ENCODE measurements at regions not wholly inside any gene's neighbourhood (a gene's known extent, or its start where the extent isn't known, plus 50 kb on each side); places are given as distances from the start of the nearest gene placed in this dataset.

DNA sequence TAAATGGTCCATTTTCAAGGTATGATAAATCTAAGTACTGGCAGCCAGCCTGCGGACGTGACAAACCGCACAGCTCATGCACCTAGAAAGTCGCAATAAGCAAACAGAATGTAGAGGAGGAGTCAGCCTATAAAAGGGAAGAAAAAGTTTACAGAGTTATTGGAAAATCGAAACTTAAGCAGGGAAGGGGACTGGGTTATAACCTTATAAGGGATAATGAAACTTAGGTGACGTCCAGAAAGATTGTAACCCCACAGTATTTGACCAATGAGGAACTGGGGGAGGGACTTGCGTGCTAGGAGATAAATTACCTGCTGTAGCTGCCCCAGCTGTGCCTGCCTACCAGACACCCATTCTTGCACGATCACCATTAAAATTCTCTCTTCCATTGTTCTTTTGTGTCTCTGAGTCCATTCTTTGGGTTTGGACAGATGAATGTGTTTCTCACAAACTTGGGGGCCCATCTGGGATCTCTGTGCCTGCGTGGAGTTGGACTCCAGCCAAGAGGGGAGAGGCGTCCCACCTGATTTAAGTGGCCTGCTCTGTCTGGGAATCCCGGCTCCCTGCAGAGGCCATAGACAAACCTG is 61.0 kb downstream of the ZCCHC12 start:
- Histone ChIP-seq H3K9me3 (ENCODE audit: insufficient read depth, low read depth) (no peaks in the 10 kb centered on the region), H3K36me3 (ENCODE audit: low read depth) (no peaks in the 10 kb centered on the region), H3K9me2 (ENCODE audit: insufficient read depth) (no peaks in the 10 kb centered on the region), H3K79me2 (ENCODE audit: low read depth) (peaks cover 9% of the 10 kb centered on the region), H3K4me2 (peak overlapping the region; percentile 67), H3K4me1 (replicated peaks; ENCODE audit: insufficient read depth) (0 out of 2 replicates have a peak, but pooled peaks cover 5% of the 10 kb centered on the region), H4K20me1 (ENCODE audit: insufficient read depth) (no peaks in the 10 kb centered on the region), H2AFZ (no peak overlapping the region), H3K4me3 (peak overlapping the region; percentile 50; the same call in 1 of the 2 replicates), H3K27me3 (ENCODE audit: insufficient read depth, low read depth) (no peaks in the 10 kb centered on the region), H3K27ac (peak overlapping the region; percentile 82), H3F3A (ENCODE audit: insufficient read depth, low read depth) (peaks cover 4% of the 10 kb centered on the region; the same call in 1 of the 2 replicates)
- CTCF ChIA-PET, result interaction anchor here (0.6 kb wide), 3 partner anchors 40 to 526 kb away, joined by 4 to 8 read pairs (median 7); no protein-coding TSS in a partner anchor
- no peak for TF ChIP-seq EZH2 (IDR thresholded peaks at IDR 0.05; ENCODE audit: low read depth)
- TF ChIP-seq CTCF (conservative IDR thresholded peaks at IDR 0.05), result no peak
- POLR2A ChIA-PET (ENCODE audit: unreplicated experiment), result interaction anchor here (0.6 to 0.8 kb wide), 6 partner anchors 12 to 120 kb away, joined by 3 to 5 read pairs (median 4); no protein-coding TSS in a partner anchor
- peak; percentile 68 to 89 for DNase-seq
- intact Hi-C loops (cut with micrococcal nuclease; ENCODE audit: unreplicated experiment), result loop anchor here (2.0 kb wide), 1 partner anchor 92 kb away; no protein-coding TSS in a partner anchor
- no TSS peak for BruUV-seq (replicated peaks)

- Histone ChIP-seq H2AFZ (no peak overlapping the region), H3K9me2 (ENCODE audit: insufficient read depth) (no peaks in the 10 kb centered on the region), H3K79me2 (ENCODE audit: low read depth) (no peaks in the 10 kb centered on the region), H3K27me3 (ENCODE audit: insufficient read depth, low read depth) (no peaks in the 10 kb centered on the region), H3K4me1 (replicated peaks; ENCODE audit: insufficient read depth) (no peaks in the 10 kb centered on the region), H3K4me2 (no peak overlapping the region), H4K20me1 (ENCODE audit: insufficient read depth) (no peaks in the 10 kb centered on the region), H3K9me3 (ENCODE audit: insufficient read depth, low read depth) (no peaks in the 10 kb centered on the region), H3K4me3 (no peak overlapping the region), H3F3A (ENCODE audit: insufficient read depth, low read depth) (peaks cover 3% of the 10 kb centered on the region; the same call in 1 of the 2 replicates), H3K36me3 (ENCODE audit: low read depth) (no peaks in the 10 kb centered on the region), H3K27ac (no peak overlapping the region)
- no peak for DNase-seq
- intact Hi-C loops (cut with micrococcal nuclease; ENCODE audit: unreplicated experiment), result no loop called here
- no peak for TF ChIP-seq EZH2 (IDR thresholded peaks at IDR 0.05; ENCODE audit: low read depth)
- TF ChIP-seq CTCF (conservative IDR thresholded peaks at IDR 0.05), result no peak
- POLR2A ChIA-PET (ENCODE audit: unreplicated experiment), result no interaction called here
- no TSS peak for BruUV-seq (replicated peaks)
- CTCF ChIA-PET, result no interaction called here
Measured at GRCh38 chrX:118893923-118894322, 70.3 kb downstream of the ZCCHC12 start.

DNA sequence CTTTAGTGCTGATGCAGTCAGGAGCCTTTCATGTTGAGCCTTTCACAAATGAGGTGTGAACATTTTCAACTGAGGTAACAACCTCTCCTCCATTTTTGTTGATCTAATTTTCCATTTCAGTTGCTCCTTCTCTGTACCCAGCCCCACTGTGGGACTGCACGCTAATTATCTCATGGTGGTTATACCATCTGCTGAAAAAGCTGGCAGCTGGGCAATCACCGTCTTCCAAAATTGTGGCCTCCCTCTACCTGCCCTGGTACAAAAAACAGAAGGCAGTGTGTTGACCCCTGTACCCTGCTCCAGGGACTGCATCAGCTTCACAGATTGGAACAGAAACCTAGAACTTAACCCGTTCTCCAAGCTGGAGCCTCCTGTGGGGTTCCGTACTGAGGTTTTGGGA is 72.4 kb upstream of the LONRF3 start:
- TF ChIP-seq EZH2 (IDR thresholded peaks at IDR 0.05; ENCODE audit: low read depth) (no peak), CTCF (conservative IDR thresholded peaks at IDR 0.05) (no peak)
- Histone ChIP-seq H3K79me2 (ENCODE audit: low read depth) (no peaks in the 10 kb centered on the region), H3K9me2 (ENCODE audit: insufficient read depth) (no peaks in the 10 kb centered on the region), H3K9me3 (ENCODE audit: insufficient read depth, low read depth) (no peaks in the 10 kb centered on the region), H3K36me3 (ENCODE audit: low read depth) (no peaks in the 10 kb centered on the region), H3K4me3 (no peak overlapping the region), H3F3A (ENCODE audit: insufficient read depth, low read depth) (no peaks in the 10 kb centered on the region; the same call in 1 of the 2 replicates), H4K20me1 (ENCODE audit: insufficient read depth) (no peaks in the 10 kb centered on the region), H3K27me3 (ENCODE audit: insufficient read depth, low read depth) (no peaks in the 10 kb centered on the region), H2AFZ (no peak overlapping the region), H3K4me1 (replicated peaks; ENCODE audit: insufficient read depth) (no peaks in the 10 kb centered on the region), H3K4me2 (no peak overlapping the region), H3K27ac (no peak overlapping the region)
- POLR2A ChIA-PET (ENCODE audit: unreplicated experiment), result no interaction called here
- CTCF ChIA-PET, result no interaction called here
- intact Hi-C loops (cut with micrococcal nuclease; ENCODE audit: unreplicated experiment), result no loop called here
- DNase-seq, result no peak
- BruUV-seq (replicated peaks), result no TSS peak
